Bronchial epithelial cell (primary cell): ENCODE measurements at regions not wholly inside any gene's neighbourhood (a gene's known extent, or its start where the extent isn't known, plus 50 kb on each side); places are given as distances from the start of the nearest gene placed in this dataset.

Experiments
- DNase-seq: peaks from one replicate; pipeline ENCODE4 v3.0.0-alpha.2; 2010; ENCODE audit warnings: low read depth
- FAIRE-seq: peaks from 2 replicates; lab custom pipeline; 2011; peaks lifted over from hg19 to GRCh38; lab: Jason Lieb, UNC
- H3K27me3 ChIP-seq: 2 replicates; pipeline ENCODE4 v1.5.1; 2011; ENCODE audit warnings: low read length; ENCODE audit not compliant: control insufficient read depth, insufficient read depth
- H3K36me3 ChIP-seq: 2 replicates; pipeline ENCODE4 v1.5.1; 2011; ENCODE audit warnings: low read length; ENCODE audit not compliant: control insufficient read depth, insufficient read depth
- H3K4me3 ChIP-seq: 2 replicates; pipeline ENCODE4 v1.5.1; 2011; ENCODE audit warnings: mild to moderate bottlenecking, low read depth, low read length, control low read depth
- CTCF ChIP-seq: IDR thresholded peaks from 2 replicates; pipeline ENCODE4 v1.5.1; 2011; ENCODE audit warnings: mild to moderate bottlenecking, moderate library complexity, low read length, control low read depth, inconsistent platforms; ENCODE audit not compliant: insufficient read depth, severe bottlenecking

- Histone ChIP-seq H3K4me3 (no peak overlapping the region), H3K36me3 (no peaks in the 10 kb centered on the region), H3K27me3 (no peaks in the 10 kb centered on the region)
- no peak for FAIRE-seq
- DNase-seq: no peak
- no peak for TF ChIP-seq CTCF
These were observed 373.8 kb upstream of the RAB6C start for GRCh38 chr2:129605646-129606045.

- no peak overlapping the region for H3K4me3 ChIP-seq
- H3K36me3 ChIP-seq: no peaks in the 10 kb centered on the region
- DNase-seq (no peak), FAIRE-seq (no peak)
- H3K27me3 ChIP-seq: no peaks in the 10 kb centered on the region
- TF ChIP-seq CTCF: no peak
These were observed 372.8 kb upstream of the RAB6C start for GRCh38 chr2:129606496-129607270.

- TF ChIP-seq CTCF: no peak
- no peaks in the 10 kb centered on the region for H3K27me3 ChIP-seq
- no peak for FAIRE-seq
- H3K4me3 ChIP-seq: no peak overlapping the region
- no peak for DNase-seq
- no peaks in the 10 kb centered on the region for H3K36me3 ChIP-seq
These were observed 370.2 kb upstream of the RAB6C start for GRCh38 chr2:129609224-129609623.

- FAIRE-seq: no peak
- Histone ChIP-seq H3K4me3 (no peak overlapping the region), H3K36me3 (no peaks in the 10 kb centered on the region), H3K27me3 (no peaks in the 10 kb centered on the region)
- DNase-seq: no peak
- TF ChIP-seq CTCF: no peak
These were observed 368.7 kb upstream of the RAB6C start for GRCh38 chr2:129610766-129611165.

GRCh38 chr2:129611471-129611870 is 368.0 kb upstream of the RAB6C start:
- Histone ChIP-seq H3K36me3 (no peaks in the 10 kb centered on the region), H3K27me3 (no peaks in the 10 kb centered on the region), H3K4me3 (no peak overlapping the region)
- DNase-seq: no peak
- no peak for TF ChIP-seq CTCF
- no peak for FAIRE-seq

- TF ChIP-seq CTCF: no peak
- FAIRE-seq (no peak), DNase-seq (peak; percentile 21)
- Histone ChIP-seq H3K27me3 (no peaks in the 10 kb centered on the region), H3K4me3 (no peak overlapping the region), H3K36me3 (no peaks in the 10 kb centered on the region)
These were observed 360.0 kb upstream of the RAB6C start for GRCh38 chr2:129619471-129619870.
